Suppressor macrophage (primary cell): ENCODE measurements at regions not wholly inside any gene's neighbourhood (a gene's known extent, or its start where the extent isn't known, plus 50 kb on each side); places are given as distances from the start of the nearest gene placed in this dataset.
"Not testable (repeated sequence)": the region's sequence is repeated elsewhere in the genome, so short reads cannot be mapped to it uniquely, and the experiment has no call there.

Source experiments
- DNase-seq, 4 experiments: peaks; one replicate each; pipeline ENCODE4 v3.0.0-alpha.2; 2020 to 2022

DNA sequence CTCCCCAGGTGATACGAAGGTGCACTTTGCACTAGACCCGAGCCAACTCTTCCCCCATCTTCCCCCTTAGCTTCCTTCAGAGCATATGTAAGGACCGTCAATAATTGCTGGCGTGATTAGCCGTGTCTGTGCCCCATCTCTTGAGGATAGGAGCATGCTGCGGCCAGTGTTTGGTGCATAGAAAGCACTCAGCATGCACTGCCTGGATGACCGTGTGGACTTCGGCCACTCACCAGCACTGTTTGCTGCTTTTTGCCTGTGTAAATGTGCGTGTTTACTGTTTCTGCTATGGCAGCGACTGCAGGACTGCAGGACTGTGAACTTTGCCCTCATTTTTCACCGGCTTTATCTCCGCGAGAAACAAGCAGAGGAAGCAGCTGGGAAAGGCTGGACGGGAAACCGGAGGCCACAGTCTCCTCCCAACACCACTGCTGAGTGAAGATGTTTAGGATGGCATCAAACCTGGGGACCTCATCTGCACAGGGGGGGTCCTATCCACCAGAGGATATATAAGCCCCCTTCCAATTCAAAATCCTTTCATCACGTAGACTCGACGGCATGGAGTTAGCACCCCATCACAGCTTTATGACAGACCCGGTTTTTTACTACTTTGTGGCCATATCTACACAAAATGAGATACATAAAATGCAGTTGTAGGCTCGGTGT is 150.6 kb upstream of the AFDN start:
- no peak for DNase-seq

DNA sequence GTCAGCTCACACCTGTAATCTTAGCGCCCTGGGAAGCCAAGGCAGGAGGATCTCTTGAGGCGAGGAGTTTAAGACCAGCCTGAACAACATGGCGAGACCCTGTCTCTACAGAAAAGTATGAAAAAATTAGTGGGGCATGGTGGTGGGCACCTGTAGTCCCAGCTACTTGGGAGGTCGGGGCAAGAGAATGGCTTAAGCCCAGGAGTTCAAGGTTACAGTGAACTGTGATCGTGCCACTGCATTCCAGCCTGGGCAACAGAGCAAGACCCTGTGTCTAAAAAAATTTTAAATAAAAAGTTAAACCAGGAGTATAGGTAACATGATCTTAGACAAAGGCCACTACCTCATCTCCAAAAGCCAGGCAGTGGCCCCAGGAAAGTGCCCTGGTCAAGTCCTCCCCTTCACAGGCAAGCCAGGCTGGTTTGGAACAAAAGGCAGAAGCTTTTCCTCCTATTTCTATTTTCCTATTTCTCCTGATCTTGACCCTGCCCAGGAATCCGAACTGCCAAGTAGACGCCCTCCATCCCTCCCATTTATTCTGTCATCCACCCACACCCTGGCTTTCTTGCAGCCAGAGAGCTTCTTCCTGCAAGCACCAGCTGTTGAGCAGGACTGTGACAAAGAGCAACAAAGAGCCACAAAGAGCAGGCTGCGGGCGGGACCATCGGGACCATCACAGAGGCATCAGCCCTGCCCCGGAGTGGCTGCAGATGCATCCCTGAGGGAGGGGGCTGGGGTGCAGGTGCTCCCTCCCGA is 149.9 kb upstream of the AFDN start:
- DNase-seq = no peak

DNA sequence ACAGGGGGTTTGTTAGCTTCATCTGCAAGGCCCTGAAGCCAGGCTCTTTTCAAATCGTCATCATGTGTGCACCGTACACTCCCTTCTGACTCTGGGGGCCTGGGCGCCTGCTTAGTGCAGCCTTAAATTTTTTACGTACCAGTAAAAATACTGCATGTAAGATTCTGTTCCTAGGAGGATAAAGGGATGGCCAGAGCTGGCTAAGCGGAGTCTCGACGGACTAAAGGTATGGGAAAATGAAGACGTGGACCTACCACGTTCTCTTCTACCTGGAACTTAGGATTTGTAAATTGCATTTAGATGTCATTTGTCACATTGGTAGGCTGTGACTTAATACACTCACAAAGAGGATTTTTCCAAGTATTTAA is 149.3 kb upstream of the AFDN start:
- no peak for DNase-seq

DNA sequence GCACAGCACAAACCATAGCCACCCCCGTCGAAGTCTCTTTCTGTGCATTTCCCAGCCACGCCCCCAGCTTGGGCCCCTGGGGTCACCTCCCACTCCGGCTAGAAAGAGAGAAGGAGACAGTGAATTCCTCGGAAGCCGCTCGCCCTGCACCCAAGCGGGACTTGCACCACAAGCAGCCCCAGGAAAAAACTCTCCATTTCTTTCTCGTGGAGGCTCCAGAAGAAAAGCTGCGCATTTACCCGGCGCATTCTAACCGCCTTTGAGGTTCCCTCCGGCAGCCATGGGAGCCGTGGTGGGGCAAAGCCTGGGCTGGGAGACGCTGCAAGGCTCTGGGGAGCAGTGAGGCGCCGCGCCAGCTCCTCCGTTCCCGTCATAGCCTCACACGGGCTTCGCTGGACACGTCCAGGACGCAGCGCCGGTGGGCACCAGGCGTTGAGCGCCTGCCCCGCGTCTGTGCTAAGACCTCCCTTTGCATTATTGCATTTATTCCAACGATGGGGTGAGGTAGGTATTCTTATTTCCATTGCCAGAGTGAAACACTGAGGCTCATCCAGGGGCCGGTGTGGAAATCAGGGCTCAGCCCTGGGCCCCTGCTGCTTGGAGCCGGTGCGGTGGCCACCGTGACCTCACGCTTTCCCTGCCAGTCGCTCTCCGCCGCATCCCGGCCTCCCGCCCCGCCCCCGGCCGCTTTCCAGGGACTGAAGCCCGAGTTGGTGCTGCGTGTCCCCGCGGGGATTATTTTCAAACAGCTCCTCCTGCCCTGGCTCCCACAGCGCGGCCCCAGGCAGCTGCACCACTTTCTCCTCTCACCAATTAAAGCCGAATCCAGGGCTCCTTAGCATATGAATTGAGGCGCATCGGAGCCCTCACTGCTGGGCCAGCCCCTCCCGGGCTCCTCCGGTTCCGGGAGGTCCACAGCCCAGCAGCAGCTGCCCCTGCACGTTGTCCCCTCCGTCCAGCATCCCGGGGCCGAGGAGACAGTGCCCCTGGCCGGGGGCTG is 148.3 kb upstream of the AFDN start:
- DNase-seq = no peak

DNA sequence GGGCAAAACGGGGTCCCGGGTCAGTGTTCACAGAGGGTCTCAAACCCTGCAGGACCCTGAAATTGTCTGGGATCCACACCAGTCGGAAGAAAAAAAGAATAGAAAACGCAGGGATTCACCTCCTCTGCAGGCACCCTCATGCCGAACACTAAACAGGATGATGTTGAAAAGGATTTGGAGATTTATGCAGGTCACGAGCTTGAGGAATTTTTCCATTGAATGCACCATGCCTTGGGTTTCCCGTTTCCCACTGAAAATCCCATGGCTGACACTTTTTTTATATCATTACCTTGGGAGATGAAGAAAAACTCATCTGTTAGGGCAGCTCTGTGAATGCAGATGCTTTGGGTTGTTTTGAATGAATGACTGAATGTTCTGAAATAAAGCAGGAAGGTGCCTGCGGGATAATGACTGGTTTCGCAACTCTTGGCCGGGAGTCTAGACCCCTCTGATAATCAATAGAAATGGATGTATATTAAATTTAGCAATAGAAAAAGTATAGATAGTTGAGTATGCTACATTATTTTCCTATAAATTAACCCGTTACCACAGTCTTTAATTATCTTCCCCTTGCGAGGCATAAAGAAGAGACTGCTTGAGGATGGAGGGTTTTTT is 147.5 kb upstream of the AFDN start:
- DNase-seq = no peak

DNA sequence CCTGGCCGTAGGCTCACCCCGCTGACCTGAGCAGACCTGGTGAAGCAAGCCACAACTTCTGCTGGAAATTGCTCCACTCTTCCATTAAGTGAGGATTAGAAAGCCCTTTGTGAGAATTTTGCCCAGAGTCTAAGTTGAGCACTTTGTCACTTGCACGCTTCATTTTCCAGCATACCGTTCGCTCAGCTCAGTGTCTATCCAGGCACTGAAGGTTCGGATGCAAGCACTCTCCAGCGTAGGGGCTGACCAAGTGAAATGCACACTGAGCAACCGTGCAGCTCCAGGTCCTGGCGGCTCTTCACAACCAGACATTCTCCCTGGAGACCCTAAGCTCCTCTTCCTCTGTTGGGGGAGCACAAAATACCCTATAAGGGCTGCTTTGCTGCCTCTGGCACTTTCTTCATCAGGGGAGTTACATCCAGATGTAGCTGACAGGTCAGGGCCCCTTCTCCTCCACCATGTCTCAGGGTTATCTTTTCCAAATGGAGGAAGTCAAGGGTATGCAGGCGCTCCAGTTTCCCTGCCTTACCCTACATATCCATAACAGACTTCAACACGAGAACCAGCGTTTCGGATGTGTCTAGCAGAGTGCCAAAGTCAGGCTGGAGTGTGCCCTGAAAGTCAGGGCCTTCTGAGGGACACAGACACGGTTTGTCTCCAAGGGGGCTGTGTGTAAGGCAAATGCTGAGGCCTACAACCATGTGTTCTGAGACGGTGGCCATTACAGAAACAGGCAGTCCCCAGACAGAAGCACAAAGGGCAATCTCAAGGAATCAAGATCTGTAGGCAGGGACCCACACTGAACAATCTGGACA is 146.7 kb upstream of the AFDN start:
- no peak for DNase-seq

DNA sequence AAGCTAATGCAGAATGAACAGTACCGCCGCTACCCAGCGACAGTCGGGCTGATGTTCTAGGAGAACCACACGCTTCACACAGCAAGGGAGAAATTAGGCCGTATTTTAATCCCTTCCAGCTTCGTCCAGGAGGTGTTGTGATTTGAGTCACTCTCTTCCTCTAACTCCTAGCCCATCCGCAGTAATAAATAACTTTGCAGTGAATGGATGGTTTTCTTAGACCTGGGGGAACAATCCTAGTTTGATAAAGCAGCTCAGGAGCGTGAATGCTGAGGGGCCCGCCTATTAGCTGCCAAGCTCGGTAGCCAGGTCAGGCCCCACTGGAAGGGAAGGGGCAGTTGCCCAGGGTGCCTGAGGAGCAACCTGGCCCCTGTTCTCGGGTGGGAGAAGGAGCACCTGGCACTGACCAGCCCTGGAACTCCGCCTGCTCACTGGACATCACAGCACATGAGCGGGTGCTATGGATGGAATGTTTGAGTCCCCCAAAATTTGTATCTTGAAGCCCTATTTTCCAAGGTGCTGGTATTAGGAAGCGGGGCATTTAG is 146.0 kb upstream of the AFDN start:
- DNase-seq = no peak

DNA sequence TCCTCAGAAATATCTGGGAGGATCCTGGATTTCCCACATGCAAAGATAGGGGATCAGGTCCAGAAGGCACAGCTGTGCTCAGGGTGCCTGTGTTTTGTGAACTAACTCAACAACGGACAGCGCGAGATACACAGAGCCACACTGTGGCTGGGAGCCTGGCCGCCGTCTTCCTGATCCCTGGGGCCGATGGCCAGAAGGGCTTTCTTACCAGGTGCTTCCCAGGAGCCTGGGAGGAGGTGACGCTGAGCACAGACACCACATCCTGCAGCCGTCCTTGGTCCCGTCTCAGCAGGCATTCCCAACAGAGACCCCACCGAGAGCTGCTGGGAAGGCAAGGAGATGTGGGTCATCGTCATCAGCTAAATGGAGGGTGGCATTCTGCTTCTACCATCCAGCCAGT is 144.6 kb upstream of the AFDN start:
- no peak for DNase-seq

DNA sequence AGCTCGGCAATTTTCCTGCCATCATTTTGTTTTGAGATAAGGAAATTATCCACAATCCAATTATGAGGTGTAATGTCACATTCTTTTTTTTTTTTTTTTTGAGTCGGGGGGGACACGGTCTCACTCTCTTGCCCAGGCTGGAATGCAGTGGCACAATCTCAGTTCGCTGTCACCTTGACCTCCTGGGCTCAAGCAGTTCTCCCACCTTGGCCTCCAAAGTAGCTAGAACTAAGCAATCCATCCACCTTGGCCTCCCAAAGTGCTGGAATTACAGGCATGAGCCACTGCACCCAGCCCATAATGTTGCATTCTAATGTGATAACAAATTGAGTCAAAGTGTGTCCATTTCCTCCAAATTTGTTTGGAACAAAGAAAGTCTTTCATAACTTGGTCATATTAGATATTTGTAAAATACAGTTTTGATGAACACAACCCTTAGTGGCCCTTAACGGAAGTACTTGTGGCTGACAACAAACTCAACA is 144.1 kb upstream of the AFDN start:
- no peak for DNase-seq

DNA sequence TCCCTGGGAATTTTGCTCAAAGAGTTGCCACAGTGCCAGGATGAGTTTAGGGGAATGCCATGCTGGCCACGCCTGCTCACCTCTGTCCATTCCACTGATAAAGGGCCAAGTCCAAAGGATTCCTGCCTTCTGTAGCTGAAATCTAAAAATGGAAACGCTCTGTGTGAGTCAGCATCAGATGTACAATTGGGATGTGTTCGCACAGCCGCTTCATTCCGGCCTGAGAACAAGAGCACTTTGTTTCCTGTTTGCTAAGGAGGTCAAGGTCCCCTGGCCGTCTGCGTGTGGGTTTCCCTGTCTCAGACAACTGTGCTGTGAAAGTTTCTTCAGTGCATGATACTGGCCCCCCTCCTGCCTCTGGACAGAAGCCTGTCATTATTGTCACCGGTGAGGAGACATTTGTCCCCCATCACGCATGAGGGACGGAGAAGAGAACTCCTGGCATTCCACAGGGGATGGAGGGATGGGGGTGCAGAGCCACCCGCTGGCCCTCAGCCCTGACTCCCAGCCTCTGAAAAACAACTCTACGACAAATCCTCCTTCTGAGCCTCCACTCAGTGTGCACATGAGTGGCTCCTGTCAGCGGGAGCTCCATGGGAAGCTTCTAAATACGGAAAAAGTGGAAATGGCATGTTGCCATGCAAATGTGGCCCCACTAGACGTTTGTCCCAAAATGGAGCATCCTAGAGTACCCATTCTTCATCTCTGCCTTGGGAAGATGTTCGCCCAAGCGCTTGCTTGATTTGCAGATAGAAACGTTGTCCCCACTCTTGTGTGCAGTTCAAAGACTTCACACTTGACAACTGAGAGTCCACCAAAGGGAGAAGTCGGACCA is 143.5 kb upstream of the AFDN start:
- DNase-seq = peak in 2 of 4 experiments; percentile 12 to 21

DNA sequence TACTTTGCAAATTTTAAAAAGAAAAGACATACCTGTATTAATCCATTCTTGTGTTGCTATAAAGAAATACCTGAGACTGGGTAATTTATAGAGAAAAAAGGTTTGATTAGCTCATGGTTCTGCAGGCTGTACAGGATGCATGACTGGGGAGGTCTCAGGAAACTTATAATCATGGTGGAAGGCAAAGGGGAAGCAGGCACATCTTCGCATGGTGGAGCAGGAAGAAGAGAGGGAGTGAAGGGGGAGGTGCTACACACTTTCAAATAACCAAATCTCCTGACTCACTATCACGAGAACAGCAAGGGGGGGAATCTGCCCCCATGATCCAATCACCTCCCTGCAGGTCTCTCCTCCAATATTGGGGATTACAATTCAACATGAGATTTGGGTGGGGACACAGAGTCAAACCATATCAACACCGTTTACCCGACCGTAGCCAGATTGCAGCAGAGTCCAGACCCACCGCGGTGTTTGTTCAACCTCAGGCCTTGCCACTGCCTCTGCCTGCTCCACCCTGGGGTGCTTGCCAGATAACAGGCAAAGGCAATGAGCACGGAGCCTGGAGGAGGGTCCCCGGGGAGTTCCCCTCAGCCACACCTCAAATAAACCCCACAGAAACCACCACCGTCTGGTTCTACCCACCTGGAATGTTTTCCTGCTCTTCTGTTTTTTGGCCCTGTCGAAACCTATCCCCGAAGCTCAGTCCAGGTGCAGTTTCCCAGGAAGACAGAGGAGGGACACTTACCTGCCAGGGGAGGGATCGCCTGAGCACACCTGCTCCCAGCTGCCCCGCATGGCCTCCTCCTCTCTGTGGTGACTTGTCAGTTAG is 142.2 kb upstream of the AFDN start:
- DNase-seq = no peak

DNA sequence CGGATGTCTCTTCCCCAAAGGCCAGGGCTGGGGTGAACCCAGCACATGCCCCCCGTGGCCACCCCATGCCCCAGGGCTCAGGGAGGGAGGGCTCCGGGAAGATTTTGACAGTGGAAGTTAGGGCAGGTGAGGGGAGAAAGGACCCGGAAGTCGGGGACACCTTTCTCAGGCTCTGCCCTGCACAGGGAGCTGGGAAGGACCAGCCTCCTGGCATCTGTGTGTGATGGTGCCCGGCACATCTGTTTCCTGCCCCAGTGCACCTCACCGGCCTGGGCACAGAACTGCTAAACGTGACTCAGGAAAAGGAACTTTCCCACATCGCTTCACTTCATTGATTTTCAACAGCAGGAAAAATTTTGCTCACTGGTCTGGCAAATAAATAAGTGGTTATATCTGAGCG is 141.1 kb upstream of the AFDN start:
- DNase-seq = no peak

DNA sequence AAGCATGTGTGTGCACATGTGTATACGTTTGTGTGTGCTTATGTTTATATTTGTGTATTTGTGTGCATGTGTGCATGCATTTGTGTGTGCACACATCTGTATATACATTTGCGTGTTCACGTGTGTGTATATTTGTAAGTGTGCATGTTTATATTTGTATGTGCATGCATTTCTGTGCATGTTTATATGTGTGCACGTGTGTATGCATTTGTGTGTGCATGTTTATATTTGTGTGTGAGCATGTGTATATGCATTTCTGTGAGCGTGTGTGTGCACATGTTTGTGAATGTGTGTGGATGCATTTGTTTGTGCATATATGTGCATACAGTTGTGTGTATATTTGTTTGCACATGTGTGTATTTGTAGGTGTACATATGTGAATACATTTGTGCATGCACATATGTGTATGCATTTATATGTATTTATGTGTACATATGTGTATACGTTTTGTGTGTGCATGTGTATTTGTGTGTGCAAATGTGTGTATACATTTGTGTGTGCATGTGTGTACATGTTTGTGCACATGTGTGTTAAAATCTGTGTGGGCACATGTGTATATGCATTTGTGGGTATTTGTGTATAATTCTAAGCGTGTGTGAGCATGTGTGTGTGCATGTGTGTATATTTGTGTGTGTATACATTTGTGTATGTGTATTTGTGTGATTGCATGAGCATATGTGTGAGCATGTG is 140.4 kb upstream of the AFDN start:
- no peak for DNase-seq

DNA sequence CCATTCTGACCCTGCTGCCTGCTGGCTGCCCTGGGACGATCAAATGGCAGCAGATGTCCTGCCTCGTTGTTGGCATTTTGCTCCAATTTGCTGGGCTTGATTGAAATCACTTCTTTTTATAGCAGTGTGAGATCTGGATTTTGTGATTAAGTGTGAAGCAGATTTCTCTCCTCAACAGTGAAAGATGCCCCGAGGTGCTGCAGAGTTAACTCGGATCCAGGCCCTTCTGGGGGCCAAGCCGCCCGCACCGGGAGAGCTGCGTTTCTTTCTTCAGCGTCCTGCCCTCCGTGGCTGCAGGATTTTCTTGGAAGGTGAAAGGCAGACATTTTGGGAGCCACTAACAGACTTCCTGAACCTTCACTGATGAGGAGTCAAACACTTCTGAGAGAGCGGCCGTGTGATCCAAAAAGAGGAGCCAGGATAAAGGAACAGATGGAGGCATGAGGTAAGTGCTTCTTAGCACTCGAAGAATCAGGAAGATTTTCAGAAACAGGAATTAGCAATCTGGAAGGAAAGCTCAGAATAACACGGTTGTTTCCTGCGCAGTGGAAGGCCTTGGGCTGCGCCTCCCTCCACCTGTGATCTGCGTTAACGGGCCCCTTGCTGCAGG is 139.5 kb upstream of the AFDN start:
- DNase-seq = no peak

DNA sequence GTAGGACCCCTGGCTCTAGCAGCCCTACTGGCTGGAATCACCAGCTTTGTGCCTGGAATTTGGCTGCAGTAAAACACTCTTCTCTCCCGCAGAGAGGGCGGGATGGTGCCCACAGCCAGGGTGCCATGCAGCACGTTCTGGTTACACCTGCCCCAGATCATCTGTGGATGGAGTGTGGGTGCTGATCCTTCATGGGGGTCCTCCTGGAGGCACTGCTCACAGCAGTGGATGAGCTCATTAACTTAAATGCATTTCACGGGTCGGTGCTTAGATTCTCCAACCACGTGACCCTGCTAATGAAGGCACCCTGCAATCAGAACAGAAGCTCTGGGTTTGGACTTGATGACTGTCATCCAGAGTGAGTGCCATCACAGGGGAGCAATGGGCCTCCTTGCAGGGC is 138.6 kb upstream of the AFDN start:
- DNase-seq = no peak

DNA sequence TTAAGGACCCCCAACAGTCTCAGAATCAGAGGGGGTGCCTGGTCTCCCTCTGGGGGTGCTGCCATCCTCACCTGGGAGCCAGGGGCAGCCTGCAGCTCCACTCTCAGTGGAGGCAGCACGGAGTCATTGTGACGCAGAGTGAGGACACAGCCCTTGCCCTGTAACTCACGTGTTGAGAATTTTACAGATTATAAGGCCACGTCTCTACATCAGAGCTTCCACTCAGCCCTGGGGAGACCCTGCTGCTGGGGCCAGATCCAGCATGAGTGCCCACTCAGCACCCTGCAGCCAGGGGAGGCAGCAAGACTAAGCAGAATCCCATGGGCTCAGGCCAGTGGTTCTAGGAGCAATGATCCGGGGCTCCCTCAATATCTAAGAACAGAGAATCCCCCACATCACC is 137.4 kb upstream of the AFDN start:
- DNase-seq = no peak

DNA sequence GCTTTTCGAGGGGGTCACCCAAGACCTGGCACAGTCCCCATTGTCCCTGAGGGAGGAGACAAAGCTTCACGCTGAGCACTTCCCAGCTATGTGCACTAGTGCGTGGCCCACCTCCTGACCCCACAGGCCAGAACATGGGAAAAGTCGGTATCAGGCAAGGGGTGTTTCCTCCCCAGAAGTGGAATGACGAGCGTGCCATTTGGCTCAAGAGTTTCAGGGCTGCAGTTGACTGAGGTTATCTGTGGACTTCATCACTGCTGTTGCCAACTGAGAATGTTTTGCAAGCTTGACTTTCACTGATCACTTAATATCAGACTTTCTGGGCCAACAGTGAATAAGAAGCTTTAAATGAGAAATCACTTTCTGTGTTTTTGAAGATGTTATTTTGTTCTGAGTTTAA is 137.0 kb upstream of the AFDN start:
- DNase-seq = no peak

DNA sequence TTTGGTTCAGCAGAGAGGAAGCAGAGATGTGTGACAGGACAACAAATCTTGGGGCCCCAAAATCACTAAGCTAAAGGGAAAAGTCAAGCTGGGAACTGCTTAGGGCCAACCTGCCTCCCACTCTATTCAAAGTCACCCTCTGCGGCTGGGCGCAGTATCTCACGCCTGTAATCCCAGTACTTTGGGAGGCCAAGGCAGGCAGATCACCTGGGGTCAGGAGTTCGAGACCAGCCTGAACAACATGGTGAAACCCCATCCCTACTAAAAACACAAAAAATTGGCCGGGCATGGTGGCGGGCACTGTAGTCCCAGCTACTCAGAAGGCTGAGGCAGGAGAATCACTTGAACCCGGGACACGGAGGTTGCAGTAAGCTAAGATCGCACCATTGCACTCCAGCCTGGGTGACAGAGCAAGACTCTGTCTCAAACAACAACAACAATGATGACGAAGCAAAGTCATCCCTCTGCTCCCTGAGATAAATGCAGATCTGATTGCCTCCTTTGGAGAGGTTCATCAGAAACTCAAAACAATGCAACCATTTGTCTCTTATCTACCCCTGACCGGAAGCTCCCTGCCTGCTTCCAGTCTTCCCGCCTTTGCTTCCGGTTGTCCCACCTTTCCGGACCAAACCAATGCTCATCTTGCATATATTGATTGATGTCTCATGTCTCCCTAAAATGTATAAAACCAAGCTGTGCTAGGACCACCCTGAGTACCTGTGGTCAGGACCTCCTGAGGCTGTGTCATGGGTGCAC is 136.4 kb upstream of the AFDN start:
- DNase-seq = not testable (repeated sequence)
